Activated naive CD8-positive, alpha-beta T cell treated with anti-CD3 and anti-CD28 coated beads, Interleukin-2, amount 10 ng/mL, durations not matched to agents 7 days and 5 days (primary cell): ENCODE measurements at regions not wholly inside any gene's neighbourhood (a gene's known extent, or its start where the extent isn't known, plus 50 kb on each side); places are given as distances from the start of the nearest gene placed in this dataset.

Experiments
- ATAC-seq: fragments of 150-1000 bp; cut with Tn5 transposase; one replicate; pipeline ENCODE4 v1.10.0; 2021; ENCODE audit warnings: low read depth, moderate library complexity
- POLR2A ChIA-PET: fragments of 350-600 bp; sonication (Branson Sonifier 250); formaldehyde crosslinking; loops from one replicate; lab custom pipeline; 2021; ENCODE audit warnings: antibody characterized with exemption; lab: Charles Lee
- DNase-seq: peaks from one replicate; pipeline ENCODE4 v3.0.0; 2021
- H3K27ac Mint-ChIP-seq: one replicate; pipeline ENCODE4 v1.8.0; 2022; ENCODE audit warnings: mild to moderate bottlenecking, mixed read lengths
- H3K27me3 Mint-ChIP-seq: one replicate; pipeline ENCODE4 v1.8.0; 2022; ENCODE audit warnings: mild to moderate bottlenecking, moderate library complexity, mixed read lengths
- H3K36me3 Mint-ChIP-seq: one replicate; pipeline ENCODE4 v1.8.0; 2021; ENCODE audit warnings: mild to moderate bottlenecking, mixed read lengths
- H3K4me1 Mint-ChIP-seq: one replicate; pipeline ENCODE4 v1.8.0; 2021; ENCODE audit warnings: mixed read lengths
- H3K4me3 Mint-ChIP-seq: one replicate; pipeline ENCODE4 v1.8.0; 2022; ENCODE audit warnings: mild to moderate bottlenecking, moderate library complexity, mixed read lengths
- H3K9me3 Mint-ChIP-seq: one replicate; pipeline ENCODE4 v1.8.0; 2021; ENCODE audit warnings: mixed read lengths

DNA sequence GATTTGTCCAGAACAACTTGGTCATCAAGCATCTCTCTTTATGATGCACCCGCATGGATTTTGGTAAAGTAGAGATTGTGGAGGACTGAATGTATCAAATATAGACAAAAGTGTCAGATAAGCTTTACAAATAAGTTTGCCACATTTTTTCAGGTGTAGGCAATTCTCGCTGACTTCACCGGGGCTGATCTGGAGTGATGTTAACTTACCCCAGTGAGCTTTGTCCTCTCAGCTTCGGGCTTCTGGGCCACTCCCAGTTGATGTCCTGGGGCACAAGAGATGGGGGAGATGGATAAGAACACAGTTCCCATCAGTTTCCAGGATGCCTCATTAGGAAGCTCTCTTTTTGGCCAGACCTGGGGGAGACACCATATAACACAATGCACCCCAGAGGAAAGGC, 117.7 kb downstream of the ETS2 start:
- Mint-ChIP-seq H3K4me1 (no peaks in the 10 kb centered on the region), H3K27me3 (peaks cover 25% of the 10 kb centered on the region), H3K36me3 (peaks cover 1% of the 10 kb centered on the region), H3K4me3 (no peak overlapping the region), H3K9me3 (peaks cover 1% of the 10 kb centered on the region), H3K27ac (no peak overlapping the region)
- POLR2A ChIA-PET = no interaction called here
- ATAC-seq (no peak), DNase-seq (no peak)

DNA sequence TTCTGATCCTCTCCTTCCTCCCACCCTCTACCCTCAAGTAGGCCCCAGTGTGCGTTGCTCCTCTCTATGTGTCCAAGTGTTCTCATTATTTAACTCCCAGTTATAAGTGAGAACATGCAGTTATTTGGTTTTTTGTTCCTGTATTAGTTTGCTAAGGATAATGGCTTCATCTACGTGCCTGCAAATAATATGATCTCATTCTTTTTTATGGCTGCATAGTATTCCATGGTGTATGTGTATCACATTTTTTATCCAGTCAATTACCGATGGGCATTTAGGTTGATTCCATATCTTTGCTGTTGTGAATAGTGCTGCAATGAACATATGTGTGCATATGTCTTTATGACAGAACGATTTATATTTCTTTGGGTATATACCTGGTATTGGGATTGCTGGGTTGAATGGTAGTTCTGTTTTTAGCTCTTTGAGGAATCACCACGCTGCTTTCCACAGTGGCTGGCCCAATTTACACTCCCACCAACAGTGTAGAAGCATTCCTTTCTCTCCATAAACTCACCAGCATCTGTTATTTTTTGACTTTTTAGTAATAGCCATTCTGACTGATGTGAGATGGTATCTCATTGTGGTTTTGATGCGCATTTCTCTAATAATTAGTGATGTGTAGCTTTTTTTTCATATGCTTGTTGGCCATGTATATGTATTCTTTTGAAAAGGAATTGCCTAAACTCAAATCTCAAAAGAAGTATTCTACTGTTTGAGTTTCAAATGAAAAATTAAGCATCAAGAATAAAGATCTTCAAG, 116.9 kb downstream of the ETS2 start:
- peaks cover 25% of the 10 kb centered on the region for H3K27me3 Mint-ChIP-seq
- POLR2A ChIA-PET = no interaction called here
- H3K36me3 Mint-ChIP-seq = peaks cover 1% of the 10 kb centered on the region
- no peak overlapping the region for H3K27ac Mint-ChIP-seq
- H3K4me3 Mint-ChIP-seq = no peak overlapping the region
- peaks cover 1% of the 10 kb centered on the region for H3K9me3 Mint-ChIP-seq
- ATAC-seq (no peak), DNase-seq (no peak)
- no peaks in the 10 kb centered on the region for H3K4me1 Mint-ChIP-seq

GRCh38 chr21:38921511-38922251, 116.0 kb downstream of the ETS2 start:
- Mint-ChIP-seq H3K27ac (no peak overlapping the region), H3K4me3 (no peak overlapping the region), H3K36me3 (peaks cover 1% of the 10 kb centered on the region), H3K9me3 (peaks cover 1% of the 10 kb centered on the region), H3K27me3 (peaks cover 31% of the 10 kb centered on the region), H3K4me1 (no peaks in the 10 kb centered on the region)
- DNase-seq (no peak), ATAC-seq (no peak)
- POLR2A ChIA-PET = no interaction called here

GRCh38 chr21:38920631-38921398, 115.1 kb downstream of the ETS2 start:
- DNase-seq (no peak), ATAC-seq (no peak)
- peaks cover 33% of the 10 kb centered on the region for H3K27me3 Mint-ChIP-seq
- no peaks in the 10 kb centered on the region for H3K4me1 Mint-ChIP-seq
- peaks cover 1% of the 10 kb centered on the region for H3K9me3 Mint-ChIP-seq
- H3K36me3 Mint-ChIP-seq = peaks cover 1% of the 10 kb centered on the region
- no peak overlapping the region for H3K4me3 Mint-ChIP-seq
- POLR2A ChIA-PET = no interaction called here
- no peak overlapping the region for H3K27ac Mint-ChIP-seq

- Mint-ChIP-seq H3K4me1 (no peaks in the 10 kb centered on the region), H3K27me3 (peaks cover 31% of the 10 kb centered on the region), H3K4me3 (no peak overlapping the region), H3K27ac (no peak overlapping the region), H3K9me3 (peaks cover 1% of the 10 kb centered on the region), H3K36me3 (peaks cover 1% of the 10 kb centered on the region)
- ATAC-seq = no peak
- no peak for DNase-seq
- POLR2A ChIA-PET = no interaction called here
These were observed 113.0 kb downstream of the ETS2 start for GRCh38 chr21:38918607-38919346.

- Mint-ChIP-seq H3K27me3 (peaks cover 25% of the 10 kb centered on the region), H3K36me3 (peaks cover 1% of the 10 kb centered on the region), H3K27ac (no peak overlapping the region), H3K4me1 (no peaks in the 10 kb centered on the region), H3K9me3 (peaks cover 1% of the 10 kb centered on the region), H3K4me3 (no peak overlapping the region)
- DNase-seq (no peak), ATAC-seq (no peak)
- POLR2A ChIA-PET = no interaction called here
These were observed 111.5 kb downstream of the ETS2 start for GRCh38 chr21:38917043-38917774.

GRCh38 chr21:38916214-38916964, 110.7 kb downstream of the ETS2 start:
- Mint-ChIP-seq H3K4me1 (no peaks in the 10 kb centered on the region), H3K9me3 (no peaks in the 10 kb centered on the region), H3K36me3 (no peaks in the 10 kb centered on the region), H3K27me3 (peaks cover 22% of the 10 kb centered on the region), H3K27ac (no peak overlapping the region), H3K4me3 (no peak overlapping the region)
- ATAC-seq (no peak), DNase-seq (no peak)
- POLR2A ChIA-PET = no interaction called here

DNA sequence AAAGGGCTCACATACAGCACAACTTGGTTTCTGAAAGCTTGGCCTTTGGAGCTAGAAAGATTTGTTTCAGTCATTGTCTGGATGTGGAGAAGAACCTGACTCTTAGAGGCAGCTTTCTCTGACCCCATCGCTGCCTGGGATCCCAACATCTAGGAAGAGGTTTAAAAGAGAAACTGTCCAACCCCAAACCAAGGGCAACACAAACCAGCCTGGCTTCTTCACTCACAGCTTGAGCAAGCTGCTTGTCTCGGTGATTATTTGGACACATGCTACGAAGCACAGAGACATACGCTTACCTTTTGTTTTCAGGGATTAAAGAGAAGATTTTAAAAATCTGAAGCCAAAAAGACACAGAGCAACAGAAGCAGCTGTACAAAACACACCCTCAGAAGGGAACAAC, 109.8 kb downstream of the ETS2 start:
- POLR2A ChIA-PET = no interaction called here
- Mint-ChIP-seq H3K4me1 (no peaks in the 10 kb centered on the region), H3K4me3 (no peak overlapping the region), H3K36me3 (no peaks in the 10 kb centered on the region), H3K27ac (no peak overlapping the region), H3K9me3 (no peaks in the 10 kb centered on the region), H3K27me3 (peaks cover 15% of the 10 kb centered on the region)
- ATAC-seq (no peak), DNase-seq (no peak)

DNA sequence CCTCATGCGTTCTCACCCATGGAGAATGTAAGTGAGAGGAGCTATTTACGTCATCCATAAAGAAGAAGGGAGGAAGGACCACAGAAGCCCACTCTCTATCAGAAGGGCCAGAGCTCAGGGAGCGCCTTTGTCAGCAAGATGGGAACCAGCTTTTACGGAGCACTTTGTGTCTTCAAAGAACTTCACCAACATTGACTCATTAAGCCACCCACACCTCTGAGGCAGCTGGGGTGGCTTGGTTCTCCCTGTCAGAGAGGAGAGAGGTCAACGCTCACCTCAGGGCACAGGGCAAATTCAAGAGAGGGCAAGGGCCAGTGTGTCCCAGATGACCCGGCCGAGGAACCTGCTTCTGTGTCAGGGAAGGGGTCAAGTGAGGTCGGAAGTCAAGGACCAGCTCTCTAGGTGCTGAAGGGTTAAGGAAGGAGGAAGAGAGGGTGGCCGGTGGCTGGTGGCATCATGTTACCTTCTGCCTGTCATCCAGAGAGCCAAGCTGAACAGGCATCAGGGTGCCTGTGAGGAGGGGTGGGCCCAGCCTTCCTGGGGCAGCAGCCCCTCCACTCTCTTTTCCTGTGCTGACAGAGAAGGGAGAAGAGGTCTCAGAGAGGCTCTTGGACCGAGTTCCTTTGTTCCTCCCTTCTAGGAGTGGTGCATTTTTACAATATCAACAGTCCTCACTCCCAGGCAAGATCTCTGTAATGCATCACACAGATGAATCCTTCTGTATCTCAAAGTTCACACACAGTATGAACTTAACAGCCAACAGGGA, 109.0 kb downstream of the ETS2 start:
- ATAC-seq (no peak), DNase-seq (no peak)
- POLR2A ChIA-PET = no interaction called here

GRCh38 chr21:38913893-38914527, 108.3 kb downstream of the ETS2 start:
- peaks cover 9% of the 10 kb centered on the region for H3K27me3 Mint-ChIP-seq
- POLR2A ChIA-PET = no interaction called here
- no peaks in the 10 kb centered on the region for H3K9me3 Mint-ChIP-seq
- ATAC-seq = no peak
- DNase-seq = no peak
- H3K27ac Mint-ChIP-seq = no peak overlapping the region
- H3K4me1 Mint-ChIP-seq = no peaks in the 10 kb centered on the region
- no peak overlapping the region for H3K4me3 Mint-ChIP-seq
- no peaks in the 10 kb centered on the region for H3K36me3 Mint-ChIP-seq

More for the DNA sequence above, 109.0 kb downstream of the ETS2 start:
- H3K9me3 Mint-ChIP-seq = no peaks in the 10 kb centered on the region
- peaks cover 14% of the 10 kb centered on the region for H3K27me3 Mint-ChIP-seq
- no peak overlapping the region for H3K4me3 Mint-ChIP-seq
- H3K36me3 Mint-ChIP-seq = no peaks in the 10 kb centered on the region
- H3K4me1 Mint-ChIP-seq = no peaks in the 10 kb centered on the region
- H3K27ac Mint-ChIP-seq = no peak overlapping the region

DNA sequence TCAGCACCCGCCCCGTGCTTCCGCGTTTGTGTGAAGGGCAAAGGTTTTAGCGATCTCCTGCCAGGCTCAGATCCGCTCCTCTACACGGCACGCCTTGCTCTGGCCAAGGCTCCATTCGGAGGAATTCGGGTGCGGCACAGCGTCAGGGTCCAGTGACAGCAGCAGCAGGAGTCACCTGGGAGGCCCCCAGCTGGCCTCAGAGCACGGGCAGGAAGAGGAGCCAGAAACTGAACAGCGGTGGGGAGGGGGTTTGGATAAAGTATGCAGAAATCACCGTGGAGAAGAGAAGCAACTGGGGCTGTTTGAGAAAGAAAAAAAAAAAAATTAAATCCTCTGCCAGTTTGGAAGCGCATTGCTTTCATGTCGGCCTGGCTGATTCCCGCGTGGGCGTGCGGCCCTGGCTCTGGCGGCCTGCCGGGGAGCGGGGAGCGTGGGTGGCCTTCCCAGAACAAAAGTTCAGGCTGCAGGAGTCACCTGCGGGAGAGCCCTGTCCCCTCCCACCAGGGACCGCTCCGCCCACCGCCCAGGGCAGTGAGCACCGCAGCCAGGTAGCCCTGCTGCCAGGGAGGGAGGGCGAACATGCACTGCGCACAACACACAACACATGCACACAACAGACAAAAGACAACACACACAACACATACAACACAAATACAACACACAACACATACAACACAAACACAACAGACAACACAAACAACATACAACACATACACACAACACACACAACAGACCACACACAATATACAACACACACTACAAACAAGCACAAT, 107.6 kb downstream of the ETS2 start:
- ATAC-seq = peak; percentile 30
- POLR2A ChIA-PET = no interaction called here
- no peak for DNase-seq
- Mint-ChIP-seq H3K9me3 (no peaks in the 10 kb centered on the region), H3K36me3 (no peaks in the 10 kb centered on the region), H3K27ac (no peak overlapping the region), H3K27me3 (peaks cover 8% of the 10 kb centered on the region), H3K4me3 (no peak overlapping the region), H3K4me1 (no peaks in the 10 kb centered on the region)
